ENCODE measurements at regions not wholly inside any gene's neighbourhood (a gene's known extent, or its start where the extent isn't known, plus 50 kb on each side); places are given as distances from the start of the nearest gene placed in this dataset.

DNA sequence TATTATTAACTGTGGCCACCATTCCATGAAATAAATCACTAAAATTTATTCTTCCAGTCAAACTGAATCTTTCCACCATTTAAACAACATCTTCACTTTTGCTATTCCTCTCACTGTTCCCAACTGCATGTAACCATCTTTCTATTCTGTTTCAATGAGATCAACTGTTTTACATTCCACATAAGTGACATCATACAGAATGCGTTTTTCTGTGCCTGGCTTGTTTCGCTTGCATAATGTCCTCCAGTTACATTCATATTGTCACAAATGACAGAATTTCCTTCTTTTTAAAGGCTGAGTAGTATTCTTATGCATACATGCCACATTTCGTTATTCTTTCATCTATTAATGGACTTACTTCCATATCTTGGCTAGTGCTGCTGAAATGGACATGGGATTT is 738.2 kb downstream of the SEMA5A start:
- TF ChIP-seq GABPA (IDR thresholded peaks at IDR 0.05; ENCODE audit: low read depth) (no peak), HDAC6 (IDR thresholded peaks at IDR 0.05; ENCODE audit: unreplicated experiment) (no peak), CTCF (IDR thresholded peaks at IDR 0.05 in 2 of 3, conservative IDR thresholded peaks at IDR 0.05 in 1 of 3; ENCODE audit: control insufficient read depth in 2 of 3, extremely low read depth in 1 of 3, insufficient read depth in 1 of 3, low read depth in 3 of 3, low read length in 3 of 3) (no peak)

All from GM12878 (cell line).